ENCODE measurements at regions not wholly inside any gene's neighbourhood (a gene's known extent, or its start where the extent isn't known, plus 50 kb on each side); places are given as distances from the start of the nearest gene placed in this dataset.

GRCh38 chr9:13804532-13804931, 509.4 kb downstream of the NFIB start:
- no peak for TF ChIP-seq CTCF (IDR thresholded peaks at IDR 0.05)
- no peak for TF ChIP-seq POLR2A (IDR thresholded peaks at IDR 0.05)

Measured in Peyer's patch (tissue), 4 donors.